Cardiac fibroblast (primary cell): ENCODE measurements at regions not wholly inside any gene's neighbourhood (a gene's known extent, or its start where the extent isn't known, plus 50 kb on each side); places are given as distances from the start of the nearest gene placed in this dataset.

Experiments
- DNase-seq, 2 donors: peaks; one replicate each; pipeline versions ENCODE4 v3.0.0 to v3.0.0-alpha.2; 2010; ENCODE audit warnings: low read depth in 2 of 2
- H3K4me3 ChIP-seq, 2 donors: replicated peaks in 1 of 2; 1 replicate in 1 of 2; 2 replicates in 1 of 2; pipeline ENCODE4 v1.5.1; 2011; ENCODE audit warnings: low read depth in 2 of 2, low read length in 2 of 2, mild to moderate bottlenecking in 2 of 2, moderate library complexity in 1 of 2
- TF ChIP-seq, protein P1 (sequence below): IDR thresholded peaks from one replicate; pipeline ENCODE4 v1.5.1; 2011; ENCODE audit warnings: low read depth, mild to moderate bottlenecking, low read length, inconsistent platforms

DNA sequence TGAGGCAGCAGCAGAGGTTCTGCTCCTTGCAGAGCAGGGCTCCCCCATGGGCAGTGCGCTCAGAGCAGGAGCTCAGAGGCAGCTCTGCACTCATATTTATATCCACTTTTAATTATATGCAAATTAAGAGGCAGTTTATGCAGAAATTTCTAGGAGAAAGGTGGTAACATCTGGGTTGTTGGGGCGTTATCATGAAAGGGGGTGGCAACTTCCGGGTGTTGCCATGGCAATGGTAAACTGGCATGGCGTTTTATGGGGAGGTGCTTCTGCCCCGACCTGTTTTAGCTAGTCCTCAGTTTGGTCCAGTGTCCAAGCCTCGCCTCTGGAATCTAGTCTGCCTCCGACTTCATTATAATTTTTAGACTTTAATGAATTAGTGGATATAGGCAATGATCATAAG lies 1191.7 kb downstream of the TBC1D22A start:
- DNase-seq = no peak
- TF ChIP-seq, protein P1, sequence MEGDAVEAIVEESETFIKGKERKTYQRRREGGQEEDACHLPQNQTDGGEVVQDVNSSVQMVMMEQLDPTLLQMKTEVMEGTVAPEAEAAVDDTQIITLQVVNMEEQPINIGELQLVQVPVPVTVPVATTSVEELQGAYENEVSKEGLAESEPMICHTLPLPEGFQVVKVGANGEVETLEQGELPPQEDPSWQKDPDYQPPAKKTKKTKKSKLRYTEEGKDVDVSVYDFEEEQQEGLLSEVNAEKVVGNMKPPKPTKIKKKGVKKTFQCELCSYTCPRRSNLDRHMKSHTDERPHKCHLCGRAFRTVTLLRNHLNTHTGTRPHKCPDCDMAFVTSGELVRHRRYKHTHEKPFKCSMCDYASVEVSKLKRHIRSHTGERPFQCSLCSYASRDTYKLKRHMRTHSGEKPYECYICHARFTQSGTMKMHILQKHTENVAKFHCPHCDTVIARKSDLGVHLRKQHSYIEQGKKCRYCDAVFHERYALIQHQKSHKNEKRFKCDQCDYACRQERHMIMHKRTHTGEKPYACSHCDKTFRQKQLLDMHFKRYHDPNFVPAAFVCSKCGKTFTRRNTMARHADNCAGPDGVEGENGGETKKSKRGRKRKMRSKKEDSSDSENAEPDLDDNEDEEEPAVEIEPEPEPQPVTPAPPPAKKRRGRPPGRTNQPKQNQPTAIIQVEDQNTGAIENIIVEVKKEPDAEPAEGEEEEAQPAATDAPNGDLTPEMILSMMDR = no peak
- H3K4me3 ChIP-seq = no peak overlapping the region

DNA sequence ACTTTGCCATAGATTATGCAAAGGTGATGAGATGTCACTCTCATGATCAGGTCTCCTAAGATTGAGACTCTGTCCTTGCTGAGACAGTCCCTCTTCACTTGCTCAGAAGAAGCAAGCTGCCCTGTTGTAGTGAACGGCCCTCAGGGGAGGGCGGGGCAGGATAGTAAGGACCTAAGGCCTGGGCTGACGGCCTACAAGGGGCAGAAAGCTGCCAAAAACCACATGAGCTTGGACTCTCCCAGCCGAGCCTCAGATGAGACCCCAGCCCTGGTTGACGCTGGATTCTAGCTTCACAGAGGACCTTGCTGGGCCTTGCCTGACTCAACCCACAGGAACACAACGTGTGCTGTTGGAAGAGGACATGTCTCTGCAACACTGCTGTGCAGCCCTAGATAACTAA lies 1182.5 kb downstream of the TBC1D22A start:
- DNase-seq = no peak
- no peak overlapping the region for H3K4me3 ChIP-seq
- TF ChIP-seq, protein P1 = no peak

DNA sequence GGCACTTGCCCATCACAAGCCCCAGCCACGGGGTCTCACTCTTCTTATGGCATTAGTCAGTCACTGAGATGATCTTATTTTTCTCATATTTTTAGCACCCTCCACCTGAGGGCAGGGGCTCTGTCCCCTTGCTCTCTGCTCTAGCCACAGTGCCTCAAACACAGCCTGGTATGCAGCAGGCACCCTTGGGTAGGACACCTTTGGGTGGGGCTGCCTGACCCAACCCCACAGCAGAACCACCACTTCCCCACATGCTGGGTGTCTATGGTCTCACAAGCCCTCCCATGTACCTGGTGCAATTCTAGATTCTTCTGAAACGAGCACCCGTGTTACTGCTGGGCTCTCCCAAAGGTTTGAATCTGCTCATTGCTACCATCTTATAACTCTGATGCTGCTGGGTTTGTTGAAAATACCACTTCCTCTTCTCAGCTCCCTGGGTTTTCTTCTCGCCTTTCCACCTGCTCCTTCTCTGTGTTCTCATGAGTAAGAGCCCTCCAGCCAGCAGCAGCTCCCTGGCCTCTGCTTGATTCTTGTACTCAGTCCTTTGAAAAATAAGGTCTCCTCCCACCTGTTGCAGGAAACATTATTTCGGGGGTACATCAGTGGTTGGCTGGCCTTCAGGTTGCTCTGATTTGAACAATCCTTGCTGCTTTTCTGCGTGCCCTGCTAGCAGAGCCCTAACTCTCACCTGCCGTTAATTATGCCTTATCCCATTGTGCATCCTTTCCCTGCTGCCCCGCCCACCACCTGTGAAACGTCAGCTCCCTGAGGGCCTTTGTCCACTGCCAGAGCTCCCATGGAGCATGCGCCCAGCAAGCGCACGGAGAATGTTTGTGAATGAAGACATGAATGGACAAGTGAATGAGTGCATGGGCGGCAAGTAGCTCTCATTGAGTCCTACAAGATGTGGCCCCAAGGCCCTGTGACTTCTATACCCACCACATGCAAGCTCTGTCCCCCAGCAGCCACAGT lies 1181.6 kb downstream of the TBC1D22A start:
- H3K4me3 ChIP-seq = no peak overlapping the region
- TF ChIP-seq, protein P1 = no peak
- DNase-seq = no peak

DNA sequence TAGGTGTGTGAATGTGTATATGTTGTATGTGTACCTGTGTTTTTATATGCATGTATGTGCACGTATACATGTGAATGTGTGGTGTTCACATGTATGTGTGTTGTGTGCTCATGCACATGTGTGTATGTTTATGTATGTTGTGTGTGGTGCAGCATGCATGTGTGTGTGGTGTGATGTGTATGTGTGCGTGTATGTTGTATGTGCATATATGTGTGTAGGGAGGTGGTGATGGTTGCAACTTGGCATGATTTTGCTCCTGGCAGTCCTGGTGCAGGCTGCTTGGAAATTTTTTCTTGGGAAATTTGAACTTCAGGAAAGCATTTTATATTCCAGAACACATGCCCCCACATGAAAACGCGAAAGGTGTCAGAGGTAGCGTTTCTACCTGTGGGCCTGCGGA lies 1177.8 kb downstream of the TBC1D22A start:
- no peak for DNase-seq
- H3K4me3 ChIP-seq = no peak overlapping the region
- TF ChIP-seq, protein P1 = no peak

DNA sequence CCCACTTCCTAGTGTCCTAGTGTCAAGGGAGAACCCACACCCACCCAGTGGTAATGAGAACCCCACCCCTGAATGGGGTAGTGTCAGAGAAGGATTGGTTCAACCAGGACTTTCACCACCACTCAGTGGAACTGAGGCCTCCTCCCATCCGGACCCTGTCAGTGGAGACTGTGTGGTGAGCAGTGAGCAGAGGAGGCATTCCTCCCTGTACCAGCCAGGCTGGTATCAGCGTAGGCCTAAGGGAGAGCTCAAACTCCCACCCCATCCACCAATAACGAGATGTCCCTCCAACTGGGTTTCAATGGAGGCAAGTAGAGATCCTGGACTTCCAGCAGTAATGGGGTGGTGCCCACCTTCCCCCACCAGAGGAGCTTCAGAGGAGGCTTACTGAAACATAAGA lies 1171.4 kb downstream of the TBC1D22A start:
- H3K4me3 ChIP-seq = no peak overlapping the region
- DNase-seq = no peak
- TF ChIP-seq, protein P1 = no peak

DNA sequence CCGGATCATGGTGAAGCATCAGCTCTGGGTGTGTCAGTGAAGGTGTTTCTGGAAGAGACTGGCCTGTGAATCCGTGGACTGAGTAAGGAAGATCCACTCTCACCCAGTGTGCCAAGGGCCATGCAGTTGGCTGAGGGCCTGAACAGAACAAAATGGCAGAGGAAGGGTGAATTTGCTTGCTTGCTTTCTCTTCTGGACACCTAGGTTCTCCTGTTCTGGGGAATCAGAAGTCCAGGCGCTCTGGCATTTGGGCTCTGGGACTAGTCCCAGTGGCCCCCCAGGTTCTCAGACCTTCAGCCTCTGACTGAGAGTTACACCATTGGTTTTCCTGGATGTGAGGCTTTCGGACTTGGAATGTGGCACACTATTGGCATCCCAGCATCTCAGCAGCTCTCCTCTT lies 1170.8 kb downstream of the TBC1D22A start:
- no peak for DNase-seq
- H3K4me3 ChIP-seq = no peak overlapping the region
- TF ChIP-seq, protein P1 = no peak
